SK-N-SH treated with all-trans-retinoic acid at 6 μM for 48 hours (cell line): ENCODE measurements at regions not wholly inside any gene's neighbourhood (a gene's known extent, or its start where the extent isn't known, plus 50 kb on each side); places are given as distances from the start of the nearest gene placed in this dataset.

Experiments used
- ATAC-seq: fragments of 200-7000 bp; cut with Tn5 transposase; 3 replicates; pipeline ENCODE4 v1.9.1; 2020; ENCODE audit warnings: mild to moderate bottlenecking, moderate library complexity
- ARNTL ChIP-seq: fragments of 450-650 bp; formaldehyde crosslinking; IDR thresholded peaks from 2 replicates; pipeline ENCODE4 v1.5.0; 2020; ENCODE audit warnings: low read depth, mild to moderate bottlenecking, moderate library complexity, borderline replicate concordance
- BACH2 ChIP-seq: fragments of 250-450 bp; sonication (Bioruptor Pico); IDR thresholded peaks from 2 replicates; pipeline ENCODE4 v1.9.0; 2021; ENCODE audit warnings: mild to moderate bottlenecking, borderline replicate concordance
- CREB5 ChIP-seq: fragments of 250-450 bp; sonication (Bioruptor Pico); IDR thresholded peaks from 2 replicates; pipeline ENCODE4 v1.5.1; 2020; ENCODE audit warnings: low read depth, mild to moderate bottlenecking, moderate library complexity
- CSDC2 ChIP-seq: fragments of 250-450 bp; sonication (Bioruptor Pico); IDR thresholded peaks from 2 replicates; pipeline ENCODE4 v1.5.0; 2020; ENCODE audit warnings: mild to moderate bottlenecking, moderate library complexity
- CSRNP3 ChIP-seq: fragments of 250-450 bp; sonication (Bioruptor Pico); IDR thresholded peaks from 2 replicates; pipeline ENCODE4 v1.5.1; 2021; ENCODE audit warnings: mild to moderate bottlenecking, moderate library complexity
- ESRRG ChIP-seq: fragments of 250-450 bp; sonication (Bioruptor Pico); IDR thresholded peaks from 2 replicates; pipeline ENCODE4 v1.6.1; 2021; ENCODE audit warnings: mild to moderate bottlenecking
- GLIS3 ChIP-seq: fragments of 250-450 bp; sonication (Bioruptor Pico); IDR thresholded peaks from 2 replicates; pipeline ENCODE4 v1.5.0; 2020; ENCODE audit warnings: mild to moderate bottlenecking, moderate library complexity
- ISL1 ChIP-seq: fragments of 250-450 bp; sonication (Bioruptor Pico); IDR thresholded peaks from 2 replicates; pipeline ENCODE4 v2.1.2; 2022; ENCODE audit warnings: mild to moderate bottlenecking, moderate library complexity
- OSR1 ChIP-seq: fragments of 250-450 bp; sonication (Bioruptor Pico); IDR thresholded peaks from 2 replicates; pipeline ENCODE4 v1.8.0; 2022; ENCODE audit warnings: moderate library complexity, mild to moderate bottlenecking, inconsistent platforms
- POU6F1 ChIP-seq: fragments of 250-450 bp; sonication (Bioruptor Pico); IDR thresholded peaks from 2 replicates; pipeline ENCODE4 v1.8.0; 2021; ENCODE audit warnings: low read depth, mild to moderate bottlenecking, moderate library complexity, borderline replicate concordance
- PPARA ChIP-seq: fragments of 250-450 bp; sonication (Bioruptor Pico); IDR thresholded peaks from 2 replicates; pipeline ENCODE4 v1.5.0; 2020; ENCODE audit warnings: mild to moderate bottlenecking, borderline replicate concordance
- RARB ChIP-seq: fragments of 250-450 bp; sonication (Bioruptor Pico); IDR thresholded peaks from 2 replicates; pipeline ENCODE4 v1.8.0; 2021; ENCODE audit warnings: mild to moderate bottlenecking, moderate library complexity
- SNAI2 ChIP-seq: fragments of 250-450 bp; sonication (Bioruptor Pico); IDR thresholded peaks from 2 replicates; pipeline ENCODE4 v1.5.0; 2020; ENCODE audit warnings: mild to moderate bottlenecking, moderate library complexity
- TCF4 ChIP-seq: fragments of 250-450 bp; sonication (Bioruptor Pico); IDR thresholded peaks from 2 replicates; pipeline ENCODE4 v1.8.0; 2021; ENCODE audit warnings: mild to moderate bottlenecking, moderate library complexity, borderline replicate concordance
- TOX ChIP-seq: fragments of 250-450 bp; sonication (Bioruptor Pico); IDR thresholded peaks from 2 replicates; pipeline ENCODE4 v1.8.0; 2021; ENCODE audit warnings: mild to moderate bottlenecking, moderate library complexity, borderline replicate concordance
- TSHZ2 ChIP-seq: fragments of 250-450 bp; sonication (Bioruptor Pico); IDR thresholded peaks from 2 replicates; pipeline ENCODE4 v1.5.0; 2020; ENCODE audit warnings: mild to moderate bottlenecking, moderate library complexity
- ZC3H10 ChIP-seq: fragments of 250-450 bp; sonication (Bioruptor Pico); IDR thresholded peaks from 2 replicates; pipeline ENCODE4 v1.5.1; 2021; ENCODE audit warnings: mild to moderate bottlenecking, moderate library complexity
- ZFP3 ChIP-seq: fragments of 250-450 bp; sonication (Bioruptor Pico); IDR thresholded peaks from 2 replicates; pipeline ENCODE4 v1.5.0; 2020; ENCODE audit warnings: mild to moderate bottlenecking, moderate library complexity
- ZFP30 ChIP-seq: fragments of 450-650 bp; formaldehyde crosslinking; IDR thresholded peaks from 2 replicates; pipeline ENCODE4 v1.5.0; 2022; ENCODE audit warnings: mild to moderate bottlenecking, moderate library complexity
- ZNF565 ChIP-seq: fragments of 450-650 bp; formaldehyde crosslinking; conservative IDR thresholded peaks from 2 replicates; pipeline ENCODE4 v1.5.0; 2020; ENCODE audit warnings: low read depth, mild to moderate bottlenecking, moderate library complexity
- ZNF70 ChIP-seq: fragments of 450-650 bp; formaldehyde crosslinking; IDR thresholded peaks from 2 replicates; pipeline ENCODE4 v1.5.0; 2020; ENCODE audit warnings: mild to moderate bottlenecking, moderate library complexity
- ZNF8 ChIP-seq: fragments of 450-650 bp; formaldehyde crosslinking; IDR thresholded peaks from 2 replicates; pipeline ENCODE4 v1.5.0; 2020; ENCODE audit warnings: mild to moderate bottlenecking, moderate library complexity

GRCh38 chr3:73120710-73121109, 59.3 kb downstream of the EBLN2 start:
- ATAC-seq, result no peak
- TF ChIP-seq TCF4 (CRISPR knock-in tag), result no peak
- TF ChIP-seq PPARA (CRISPR knock-in tag), result no peak
- TF ChIP-seq CSRNP3, result no peak
- TF ChIP-seq ZC3H10, result no peak
- no peak for TF ChIP-seq ZNF8
- no peak for TF ChIP-seq OSR1 (CRISPR knock-in tag)
- TF ChIP-seq ARNTL (CRISPR knock-in tag), result no peak
- no peak for TF ChIP-seq TOX (CRISPR knock-in tag)
- TF ChIP-seq ZNF565 (CRISPR knock-in tag), result no peak
- TF ChIP-seq, all 23 proteins: peak for 0

GRCh38 chr3:73121669-73122331, 60.3 kb downstream of the EBLN2 start:
- no peak for ATAC-seq
- no peak for TF ChIP-seq CREB5 (CRISPR knock-in tag)
- TF ChIP-seq CSRNP3, result no peak
- no peak for TF ChIP-seq ZC3H10
- TF ChIP-seq ZFP3 (CRISPR knock-in tag), result no peak
- TF ChIP-seq ZFP30 (CRISPR knock-in tag), result no peak

GRCh38 chr3:73134034-73134433, 72.6 kb downstream of the EBLN2 start:
- TF ChIP-seq GLIS3, result no peak
- no peak for TF ChIP-seq ARNTL (CRISPR knock-in tag)
- TF ChIP-seq TOX (CRISPR knock-in tag), result no peak
- TF ChIP-seq SNAI2, result no peak
- TF ChIP-seq TSHZ2 (CRISPR knock-in tag), result no peak
- no peak for TF ChIP-seq ZFP30 (CRISPR knock-in tag)
- TF ChIP-seq RARB, result no peak
- no peak for TF ChIP-seq ZNF8
- TF ChIP-seq ZNF70 (CRISPR knock-in tag), result no peak
- no peak for TF ChIP-seq OSR1 (CRISPR knock-in tag)
- TF ChIP-seq CSDC2 (CRISPR knock-in tag), result no peak
- TF ChIP-seq ZNF565 (CRISPR knock-in tag), result no peak
- TF ChIP-seq CSRNP3, result no peak
- TF ChIP-seq ZC3H10, result no peak
- TF ChIP-seq POU6F1 (CRISPR knock-in tag), result no peak
- no peak for TF ChIP-seq CREB5 (CRISPR knock-in tag)
- no peak for TF ChIP-seq PPARA (CRISPR knock-in tag)
- no peak for TF ChIP-seq BACH2 (CRISPR knock-in tag)
- TF ChIP-seq ISL1 (CRISPR knock-in tag), result no peak
- no peak for TF ChIP-seq ESRRG
- no peak for ATAC-seq
